ENCODE measurements at regions not wholly inside any gene's neighbourhood (a gene's known extent, or its start where the extent isn't known, plus 50 kb on each side); places are given as distances from the start of the nearest gene placed in this dataset.

GRCh38 chr2:126824663-126825062 lies 74.0 kb upstream of the TEX51 start:
- TF ChIP-seq CTCF (IDR thresholded peaks at IDR 0.05) = no peak
- no peak for TF ChIP-seq POLR2A (IDR thresholded peaks at IDR 0.05)

Data from right lobe of liver (tissue), 4 donors.